ENCODE measurements at regions not wholly inside any gene's neighbourhood (a gene's known extent, or its start where the extent isn't known, plus 50 kb on each side); places are given as distances from the start of the nearest gene placed in this dataset.

DNA sequence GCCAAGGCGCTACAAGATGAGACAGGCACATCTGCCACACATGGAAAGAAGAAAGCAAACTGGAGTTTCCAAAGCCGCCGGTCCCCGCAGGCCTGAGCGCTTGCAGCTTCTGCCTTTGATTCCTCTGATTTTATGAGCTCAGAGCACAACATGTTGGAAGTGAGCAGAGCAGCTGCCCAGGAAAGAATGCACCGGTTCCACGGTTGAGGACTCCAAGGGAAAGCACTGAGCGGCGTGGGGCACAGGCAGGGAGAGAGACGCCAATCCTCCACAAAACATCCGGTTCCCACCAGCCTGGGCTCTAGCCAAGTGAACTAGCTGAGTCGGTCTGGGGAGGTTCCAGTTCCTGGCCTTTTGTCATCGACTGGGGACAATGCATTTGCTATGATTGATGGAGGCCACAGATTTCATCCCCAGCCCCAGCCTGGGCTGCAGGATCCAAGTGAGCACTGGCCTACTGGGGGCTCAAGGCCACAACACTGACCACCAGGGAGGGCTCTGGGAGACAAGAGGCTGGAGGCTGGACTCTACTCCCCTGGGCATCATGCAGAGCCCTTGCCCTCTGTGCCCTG, 253.1 kb upstream of the IRF2BP2 start (continued):
- TF ChIP-seq, protein P1, sequence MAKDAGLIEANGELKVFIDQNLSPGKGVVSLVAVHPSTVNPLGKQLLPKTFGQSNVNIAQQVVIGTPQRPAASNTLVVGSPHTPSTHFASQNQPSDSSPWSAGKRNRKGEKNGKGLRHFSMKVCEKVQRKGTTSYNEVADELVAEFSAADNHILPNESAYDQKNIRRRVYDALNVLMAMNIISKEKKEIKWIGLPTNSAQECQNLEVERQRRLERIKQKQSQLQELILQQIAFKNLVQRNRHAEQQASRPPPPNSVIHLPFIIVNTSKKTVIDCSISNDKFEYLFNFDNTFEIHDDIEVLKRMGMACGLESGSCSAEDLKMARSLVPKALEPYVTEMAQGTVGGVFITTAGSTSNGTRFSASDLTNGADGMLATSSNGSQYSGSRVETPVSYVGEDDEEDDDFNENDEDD (CRISPR knock-in tag; IDR thresholded peaks at IDR 0.05; ENCODE audit: borderline replicate concordance): no peak
- TF ChIP-seq, protein P2, sequence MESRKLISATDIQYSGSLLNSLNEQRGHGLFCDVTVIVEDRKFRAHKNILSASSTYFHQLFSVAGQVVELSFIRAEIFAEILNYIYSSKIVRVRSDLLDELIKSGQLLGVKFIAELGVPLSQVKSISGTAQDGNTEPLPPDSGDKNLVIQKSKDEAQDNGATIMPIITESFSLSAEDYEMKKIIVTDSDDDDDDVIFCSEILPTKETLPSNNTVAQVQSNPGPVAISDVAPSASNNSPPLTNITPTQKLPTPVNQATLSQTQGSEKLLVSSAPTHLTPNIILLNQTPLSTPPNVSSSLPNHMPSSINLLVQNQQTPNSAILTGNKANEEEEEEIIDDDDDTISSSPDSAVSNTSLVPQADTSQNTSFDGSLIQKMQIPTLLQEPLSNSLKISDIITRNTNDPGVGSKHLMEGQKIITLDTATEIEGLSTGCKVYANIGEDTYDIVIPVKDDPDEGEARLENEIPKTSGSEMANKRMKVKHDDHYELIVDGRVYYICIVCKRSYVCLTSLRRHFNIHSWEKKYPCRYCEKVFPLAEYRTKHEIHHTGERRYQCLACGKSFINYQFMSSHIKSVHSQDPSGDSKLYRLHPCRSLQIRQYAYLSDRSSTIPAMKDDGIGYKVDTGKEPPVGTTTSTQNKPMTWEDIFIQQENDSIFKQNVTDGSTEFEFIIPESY (CRISPR knock-in tag; IDR thresholded peaks at IDR 0.05): peak; percentile 78
- TF ChIP-seq ZFP41 (CRISPR knock-in tag; IDR thresholded peaks at IDR 0.05; ENCODE audit: borderline replicate concordance): no peak
- TF ChIP-seq ZNF460 (CRISPR knock-in tag; IDR thresholded peaks at IDR 0.05; ENCODE audit: borderline replicate concordance): no peak
- peak; percentile 28; the same call in 1 of the 2 replicates for TF ChIP-seq SAP130 (CRISPR knock-in tag; IDR thresholded peaks at IDR 0.05; ENCODE audit: low read depth)
- TF ChIP-seq SMARCE1 (IDR thresholded peaks at IDR 0.05; ENCODE audit: borderline replicate concordance): no peak
- no peak for TF ChIP-seq DNMT3B (CRISPR knock-in tag; conservative IDR thresholded peaks at IDR 0.05)
- 0 out of 2 replicates have a peak, but pooled peaks have one; percentile 49 for TF ChIP-seq NRL (CRISPR knock-in tag; IDR thresholded peaks at IDR 0.05; ENCODE audit: borderline replicate concordance)
- no peak for TF ChIP-seq SMAD1 (CRISPR knock-in tag; IDR thresholded peaks at IDR 0.05; ENCODE audit: borderline replicate concordance, low read depth)
- no peak for TF ChIP-seq DPF2 (CRISPR knock-in tag; IDR thresholded peaks at IDR 0.05; ENCODE audit: borderline replicate concordance, low read depth)
- TF ChIP-seq STAG1 (CRISPR knock-in tag; IDR thresholded peaks at IDR 0.05): no peak
- TF ChIP-seq KAT2B (IDR thresholded peaks at IDR 0.05; ENCODE audit: borderline replicate concordance, low read depth, low read length): no peak
- TF ChIP-seq ZNF331 (CRISPR knock-in tag; IDR thresholded peaks at IDR 0.05): no peak
- TF ChIP-seq ZBTB38 (CRISPR knock-in tag; IDR thresholded peaks at IDR 0.05): 0 out of 2 replicates have a peak, but pooled peaks have one; percentile 17
- no peak for TF ChIP-seq ZNF546 (CRISPR knock-in tag; conservative IDR thresholded peaks at IDR 0.05)
- TF ChIP-seq NBN (conservative IDR thresholded peaks at IDR 0.05): no peak
- TF ChIP-seq, protein P3, sequence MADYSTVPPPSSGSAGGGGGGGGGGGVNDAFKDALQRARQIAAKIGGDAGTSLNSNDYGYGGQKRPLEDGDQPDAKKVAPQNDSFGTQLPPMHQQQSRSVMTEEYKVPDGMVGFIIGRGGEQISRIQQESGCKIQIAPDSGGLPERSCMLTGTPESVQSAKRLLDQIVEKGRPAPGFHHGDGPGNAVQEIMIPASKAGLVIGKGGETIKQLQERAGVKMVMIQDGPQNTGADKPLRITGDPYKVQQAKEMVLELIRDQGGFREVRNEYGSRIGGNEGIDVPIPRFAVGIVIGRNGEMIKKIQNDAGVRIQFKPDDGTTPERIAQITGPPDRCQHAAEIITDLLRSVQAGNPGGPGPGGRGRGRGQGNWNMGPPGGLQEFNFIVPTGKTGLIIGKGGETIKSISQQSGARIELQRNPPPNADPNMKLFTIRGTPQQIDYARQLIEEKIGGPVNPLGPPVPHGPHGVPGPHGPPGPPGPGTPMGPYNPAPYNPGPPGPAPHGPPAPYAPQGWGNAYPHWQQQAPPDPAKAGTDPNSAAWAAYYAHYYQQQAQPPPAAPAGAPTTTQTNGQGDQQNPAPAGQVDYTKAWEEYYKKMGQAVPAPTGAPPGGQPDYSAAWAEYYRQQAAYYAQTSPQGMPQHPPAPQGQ (CRISPR knock-in tag; IDR thresholded peaks at IDR 0.05; ENCODE audit: borderline replicate concordance): no peak
- TF ChIP-seq, protein P4, sequence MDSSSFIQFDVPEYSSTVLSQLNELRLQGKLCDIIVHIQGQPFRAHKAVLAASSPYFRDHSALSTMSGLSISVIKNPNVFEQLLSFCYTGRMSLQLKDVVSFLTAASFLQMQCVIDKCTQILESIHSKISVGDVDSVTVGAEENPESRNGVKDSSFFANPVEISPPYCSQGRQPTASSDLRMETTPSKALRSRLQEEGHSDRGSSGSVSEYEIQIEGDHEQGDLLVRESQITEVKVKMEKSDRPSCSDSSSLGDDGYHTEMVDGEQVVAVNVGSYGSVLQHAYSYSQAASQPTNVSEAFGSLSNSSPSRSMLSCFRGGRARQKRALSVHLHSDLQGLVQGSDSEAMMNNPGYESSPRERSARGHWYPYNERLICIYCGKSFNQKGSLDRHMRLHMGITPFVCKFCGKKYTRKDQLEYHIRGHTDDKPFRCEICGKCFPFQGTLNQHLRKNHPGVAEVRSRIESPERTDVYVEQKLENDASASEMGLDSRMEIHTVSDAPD (CRISPR knock-in tag; IDR thresholded peaks at IDR 0.05): peak; percentile 22; the same call in 1 of the 2 replicates
- TF ChIP-seq ZZZ3 (CRISPR knock-in tag; IDR thresholded peaks at IDR 0.05; ENCODE audit: borderline replicate concordance): no peak
- no peak for TF ChIP-seq ZNF850 (CRISPR knock-in tag; conservative IDR thresholded peaks at IDR 0.05)
- TF ChIP-seq GATAD2A (CRISPR knock-in tag; IDR thresholded peaks at IDR 0.05): peak; percentile 66
- TF ChIP-seq ZMYM2 (CRISPR knock-in tag; IDR thresholded peaks at IDR 0.05): 0 out of 2 replicates have a peak, but pooled peaks have one; percentile 28
- TF ChIP-seq TMF1 (CRISPR knock-in tag; IDR thresholded peaks at IDR 0.05; ENCODE audit: low read depth): no peak
- TF ChIP-seq ZNF703 (CRISPR knock-in tag; IDR thresholded peaks at IDR 0.05; ENCODE audit: borderline replicate concordance): no peak
- TF ChIP-seq FOXJ3 (CRISPR knock-in tag; IDR thresholded peaks at IDR 0.05; ENCODE audit: borderline replicate concordance): no peak
